ENCODE measurements at regions not wholly inside any gene's neighbourhood (a gene's known extent, or its start where the extent isn't known, plus 50 kb on each side); places are given as distances from the start of the nearest gene placed in this dataset.

DNA sequence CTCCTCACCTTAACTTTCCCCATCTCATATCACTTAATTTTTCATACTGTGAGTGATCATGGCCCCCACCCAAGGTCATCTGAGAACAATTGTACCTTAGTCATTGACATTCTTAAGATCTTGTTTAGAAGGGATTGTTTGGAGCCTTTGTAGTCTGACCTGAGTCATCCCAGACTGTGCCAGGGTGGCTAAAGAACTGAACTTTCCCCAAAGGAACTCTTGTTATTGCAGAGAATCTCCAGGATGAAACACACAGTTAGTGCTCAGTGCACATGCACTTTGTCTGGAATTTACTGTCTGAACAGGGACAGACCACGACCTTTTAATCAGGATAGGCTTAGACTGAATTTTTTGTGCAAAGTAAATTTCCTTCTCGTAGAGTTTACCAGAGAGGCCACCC lies 112.6 kb upstream of the CCN2 start:
- Histone ChIP-seq H3K4me3 (ENCODE audit: low read length) (no peak overlapping the region), H3K9me3 (ENCODE audit: low read length) (no peaks in the 10 kb centered on the region), H3K27ac (ENCODE audit: low read depth, low read length) (no peak overlapping the region), H3K36me3 (ENCODE audit: insufficient read depth, low read length) (no peaks in the 10 kb centered on the region), H3K27me3 (ENCODE audit: insufficient read depth, low read length, poor library complexity, severe bottlenecking) (no peaks in the 10 kb centered on the region), H3K4me1 (ENCODE audit: insufficient read depth, low read length) (no peaks in the 10 kb centered on the region)
- Mint-ChIP-seq H3K27me3 (peaks cover 2 to 6% of the 10 kb centered on the region in 2 donors), H3K4me3 (no peak overlapping the region), H3K4me1 (no peaks in the 10 kb centered on the region), H3K27ac (no peak overlapping the region), H3K36me3 (no peaks in the 10 kb centered on the region), H3K9me3 (no peaks in the 10 kb centered on the region)
- ChIA-PET CTCF (no interaction called here), POLR2A (no interaction called here)
- no peak for DNase-seq

DNA sequence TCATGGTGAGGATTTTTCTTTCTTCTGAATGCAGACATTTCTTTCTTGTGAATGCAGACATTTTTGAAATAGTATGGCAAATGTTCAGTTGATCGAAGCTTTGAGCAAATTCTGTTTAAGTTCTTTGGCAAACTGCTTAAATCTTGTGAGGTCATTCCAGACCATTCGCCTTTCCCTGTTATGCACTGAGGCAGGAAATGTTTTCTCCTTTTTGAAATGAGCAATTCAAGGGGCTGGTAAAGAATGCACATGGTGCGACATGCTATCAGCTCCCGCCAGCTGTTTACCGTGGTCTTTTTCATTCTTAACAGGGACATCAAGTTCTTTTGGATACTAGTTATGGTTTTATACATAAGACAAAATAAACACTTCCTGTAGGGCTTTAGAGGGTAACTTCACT lies 112.0 kb upstream of the CCN2 start:
- H3K27ac ChIP-seq (ENCODE audit: low read depth, low read length), result no peak overlapping the region
- H3K9me3 Mint-ChIP-seq, result no peaks in the 10 kb centered on the region
- no peaks in the 10 kb centered on the region for H3K27me3 ChIP-seq (ENCODE audit: insufficient read depth, low read length, poor library complexity, severe bottlenecking)
- no peak overlapping the region for H3K4me3 ChIP-seq (ENCODE audit: low read length)
- POLR2A ChIA-PET, result no interaction called here
- H3K4me3 Mint-ChIP-seq, result no peak overlapping the region
- no peaks in the 10 kb centered on the region for H3K36me3 Mint-ChIP-seq
- H3K36me3 ChIP-seq (ENCODE audit: insufficient read depth, low read length), result no peaks in the 10 kb centered on the region
- H3K27ac Mint-ChIP-seq, result no peak overlapping the region
- no peaks in the 10 kb centered on the region for H3K4me1 ChIP-seq (ENCODE audit: insufficient read depth, low read length)
- DNase-seq, result no peak
- H3K4me1 Mint-ChIP-seq, result no peaks in the 10 kb centered on the region
- CTCF ChIA-PET, result no interaction called here
- no peaks in the 10 kb centered on the region for H3K9me3 ChIP-seq (ENCODE audit: low read length)
- H3K27me3 Mint-ChIP-seq, result peaks cover 2 to 6% of the 10 kb centered on the region in 2 donors

DNA sequence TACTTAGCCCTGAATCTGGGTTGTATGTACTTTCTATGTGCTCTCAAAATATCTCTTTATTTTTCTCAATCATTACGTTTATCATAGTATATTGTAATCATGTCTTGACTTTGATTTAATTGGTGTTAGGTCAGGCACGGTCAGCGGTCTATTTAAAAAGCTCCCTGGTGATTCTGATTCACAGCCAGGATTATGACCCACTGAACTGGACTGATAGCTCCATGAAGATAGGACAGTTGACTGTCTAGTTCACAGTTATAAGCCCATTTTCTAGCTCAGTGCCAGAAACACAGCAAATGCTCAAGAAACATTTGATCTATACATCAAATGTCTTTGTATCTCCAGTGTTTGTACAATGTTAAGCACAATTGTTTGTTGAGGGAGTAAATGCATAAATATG lies 111.5 kb upstream of the CCN2 start:
- H3K27me3 Mint-ChIP-seq, result peaks cover 2 to 6% of the 10 kb centered on the region in 2 donors
- H3K9me3 Mint-ChIP-seq, result no peaks in the 10 kb centered on the region
- H3K9me3 ChIP-seq (ENCODE audit: low read length), result no peaks in the 10 kb centered on the region
- ChIA-PET POLR2A (no interaction called here), CTCF (no interaction called here)
- H3K27ac ChIP-seq (ENCODE audit: low read depth, low read length), result no peak overlapping the region
- no peak for DNase-seq
- no peaks in the 10 kb centered on the region for H3K36me3 Mint-ChIP-seq
- H3K4me3 ChIP-seq (ENCODE audit: low read length), result no peak overlapping the region
- H3K4me1 Mint-ChIP-seq, result no peaks in the 10 kb centered on the region
- H3K27me3 ChIP-seq (ENCODE audit: insufficient read depth, low read length, poor library complexity, severe bottlenecking), result no peaks in the 10 kb centered on the region
- H3K27ac Mint-ChIP-seq, result no peak overlapping the region
- H3K36me3 ChIP-seq (ENCODE audit: insufficient read depth, low read length), result no peaks in the 10 kb centered on the region
- no peak overlapping the region for H3K4me3 Mint-ChIP-seq
- H3K4me1 ChIP-seq (ENCODE audit: insufficient read depth, low read length), result no peaks in the 10 kb centered on the region

DNA sequence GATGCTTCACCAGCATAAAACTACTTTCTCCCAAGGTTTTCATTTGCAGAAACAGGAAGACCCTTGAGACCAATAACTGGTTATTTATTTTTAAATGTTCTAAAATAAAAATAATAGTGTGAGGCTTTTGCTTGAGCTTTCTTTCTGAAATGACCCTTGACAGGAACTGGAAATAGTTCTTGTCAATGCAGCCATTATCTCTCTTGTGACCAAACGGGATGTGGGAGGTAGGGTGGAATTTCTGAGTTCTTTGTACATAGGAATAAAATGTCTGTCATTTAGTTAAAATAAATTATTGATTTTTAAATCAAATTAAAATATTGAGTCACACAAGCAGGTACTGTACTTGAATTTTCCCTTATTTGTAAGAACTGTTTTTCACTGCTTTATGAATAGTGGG lies 110.2 kb upstream of the CCN2 start:
- CTCF ChIA-PET, result no interaction called here
- POLR2A ChIA-PET, result no interaction called here
- Mint-ChIP-seq H3K27ac (no peak overlapping the region), H3K9me3 (peaks cover 0 to 2% (median 0%) of the 10 kb centered on the region in 5 donors), H3K4me3 (no peak overlapping the region), H3K36me3 (no peaks in the 10 kb centered on the region), H3K4me1 (no peaks in the 10 kb centered on the region), H3K27me3 (peaks cover 2 to 6% of the 10 kb centered on the region in 2 donors)
- Histone ChIP-seq H3K9me3 (ENCODE audit: low read length) (no peaks in the 10 kb centered on the region), H3K4me3 (ENCODE audit: low read length) (no peak overlapping the region), H3K36me3 (ENCODE audit: insufficient read depth, low read length) (no peaks in the 10 kb centered on the region), H3K4me1 (ENCODE audit: insufficient read depth, low read length) (no peaks in the 10 kb centered on the region), H3K27me3 (ENCODE audit: insufficient read depth, low read length, poor library complexity, severe bottlenecking) (no peaks in the 10 kb centered on the region), H3K27ac (ENCODE audit: low read depth, low read length) (no peak overlapping the region)
- DNase-seq, result no peak

DNA sequence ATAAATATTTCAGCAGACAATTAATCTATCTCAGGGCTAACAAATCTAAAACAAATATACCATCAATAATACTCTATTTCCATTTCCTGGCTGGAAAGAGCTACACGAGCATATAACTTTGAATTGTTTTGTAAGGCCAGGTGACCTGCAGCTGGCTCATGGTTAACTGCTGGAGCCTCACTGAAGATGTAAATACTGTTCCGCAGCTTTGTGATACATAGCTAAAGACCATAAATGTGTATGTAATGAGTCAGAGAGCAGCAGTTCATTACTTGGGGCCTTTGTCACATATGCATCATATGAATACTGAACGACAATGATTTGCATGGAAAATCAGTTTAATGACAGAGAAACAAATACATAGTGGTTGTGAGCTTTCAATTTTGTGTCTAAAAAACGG lies 109.4 kb upstream of the CCN2 start:
- Histone ChIP-seq H3K27me3 (ENCODE audit: insufficient read depth, low read length, poor library complexity, severe bottlenecking) (no peaks in the 10 kb centered on the region), H3K9me3 (ENCODE audit: low read length) (no peaks in the 10 kb centered on the region), H3K4me3 (ENCODE audit: low read length) (no peak overlapping the region), H3K36me3 (ENCODE audit: insufficient read depth, low read length) (no peaks in the 10 kb centered on the region), H3K27ac (ENCODE audit: low read depth, low read length) (no peak overlapping the region), H3K4me1 (ENCODE audit: insufficient read depth, low read length) (no peaks in the 10 kb centered on the region)
- H3K4me1 Mint-ChIP-seq, result no peaks in the 10 kb centered on the region
- peaks cover 0 to 6% of the 10 kb centered on the region in 2 donors for H3K27me3 Mint-ChIP-seq
- peaks cover 0 to 2% (median 0%) of the 10 kb centered on the region in 5 donors for H3K9me3 Mint-ChIP-seq
- DNase-seq, result no peak
- H3K27ac Mint-ChIP-seq, result no peak overlapping the region
- ChIA-PET CTCF (no interaction called here), POLR2A (no interaction called here)
- H3K36me3 Mint-ChIP-seq, result no peaks in the 10 kb centered on the region
- no peak overlapping the region for H3K4me3 Mint-ChIP-seq

DNA sequence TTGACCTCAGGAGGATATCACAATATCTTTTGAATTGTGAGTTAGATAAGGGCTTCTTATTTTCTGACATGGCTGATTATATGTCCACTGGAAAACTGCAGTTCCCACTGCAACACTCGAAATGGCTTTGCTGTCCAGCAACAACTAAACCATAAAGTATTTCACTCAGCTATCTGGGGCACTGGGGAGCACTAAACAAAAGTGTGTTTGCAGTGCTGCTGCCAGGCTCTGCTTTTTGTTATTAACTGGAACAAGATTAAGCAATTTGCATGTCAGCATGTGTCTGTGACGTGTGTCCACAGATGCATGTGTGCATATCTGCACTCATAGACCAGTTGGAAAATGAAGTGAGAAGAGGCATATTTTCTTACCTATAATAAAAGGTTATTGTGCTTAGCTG lies 107.8 kb upstream of the CCN2 start:
- no peaks in the 10 kb centered on the region for H3K9me3 ChIP-seq (ENCODE audit: low read length)
- no peak overlapping the region for H3K27ac Mint-ChIP-seq
- DNase-seq, result no peak
- no peaks in the 10 kb centered on the region for H3K4me1 Mint-ChIP-seq
- peaks cover 0 to 4% (median 0%) of the 10 kb centered on the region in 5 donors for H3K9me3 Mint-ChIP-seq
- H3K4me1 ChIP-seq (ENCODE audit: insufficient read depth, low read length), result no peaks in the 10 kb centered on the region
- no peak overlapping the region for H3K4me3 Mint-ChIP-seq
- ChIA-PET CTCF (no interaction called here), POLR2A (no interaction called here)
- H3K27ac ChIP-seq (ENCODE audit: low read depth, low read length), result no peak overlapping the region
- H3K27me3 Mint-ChIP-seq, result peaks cover 0 to 6% of the 10 kb centered on the region in 2 donors
- no peak overlapping the region for H3K4me3 ChIP-seq (ENCODE audit: low read length)
- H3K36me3 Mint-ChIP-seq, result no peaks in the 10 kb centered on the region
- no peaks in the 10 kb centered on the region for H3K36me3 ChIP-seq (ENCODE audit: insufficient read depth, low read length)
- no peaks in the 10 kb centered on the region for H3K27me3 ChIP-seq (ENCODE audit: insufficient read depth, low read length, poor library complexity, severe bottlenecking)

DNA sequence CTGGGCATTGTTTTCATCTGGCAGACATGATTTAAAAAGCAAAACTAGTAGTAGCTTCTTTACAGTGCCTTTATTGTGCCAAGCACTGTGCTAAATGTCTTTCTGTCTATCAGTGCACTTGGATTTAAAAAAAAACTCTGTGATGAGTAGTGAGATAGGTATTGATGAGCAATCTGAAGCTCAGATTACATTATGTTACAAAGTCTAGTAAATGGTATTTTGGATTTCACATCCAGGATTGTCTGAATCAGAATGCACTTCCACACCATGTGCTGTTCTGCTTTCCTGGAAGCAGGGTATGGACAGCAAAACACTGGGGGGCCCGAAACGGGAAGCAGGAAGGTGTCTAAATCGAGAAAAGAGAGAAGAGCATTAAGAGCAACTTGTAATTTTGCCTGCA lies 103.4 kb upstream of the CCN2 start:
- ChIA-PET POLR2A (no interaction called here), CTCF (no interaction called here)
- Mint-ChIP-seq H3K27me3 (no peaks in the 10 kb centered on the region), H3K9me3 (peaks cover 0 to 4% (median 0%) of the 10 kb centered on the region in 5 donors), H3K27ac (no peak overlapping the region), H3K4me1 (no peaks in the 10 kb centered on the region), H3K36me3 (no peaks in the 10 kb centered on the region), H3K4me3 (no peak overlapping the region)
- DNase-seq, result no peak
- no peaks in the 10 kb centered on the region for H3K36me3 ChIP-seq (ENCODE audit: insufficient read depth, low read length)
- no peaks in the 10 kb centered on the region for H3K4me1 ChIP-seq (ENCODE audit: insufficient read depth, low read length)
- no peak overlapping the region for H3K4me3 ChIP-seq (ENCODE audit: low read length)
- H3K9me3 ChIP-seq (ENCODE audit: low read length), result no peaks in the 10 kb centered on the region
- no peak overlapping the region for H3K27ac ChIP-seq (ENCODE audit: low read depth, low read length)
- no peaks in the 10 kb centered on the region for H3K27me3 ChIP-seq (ENCODE audit: insufficient read depth, low read length, poor library complexity, severe bottlenecking)

DNA sequence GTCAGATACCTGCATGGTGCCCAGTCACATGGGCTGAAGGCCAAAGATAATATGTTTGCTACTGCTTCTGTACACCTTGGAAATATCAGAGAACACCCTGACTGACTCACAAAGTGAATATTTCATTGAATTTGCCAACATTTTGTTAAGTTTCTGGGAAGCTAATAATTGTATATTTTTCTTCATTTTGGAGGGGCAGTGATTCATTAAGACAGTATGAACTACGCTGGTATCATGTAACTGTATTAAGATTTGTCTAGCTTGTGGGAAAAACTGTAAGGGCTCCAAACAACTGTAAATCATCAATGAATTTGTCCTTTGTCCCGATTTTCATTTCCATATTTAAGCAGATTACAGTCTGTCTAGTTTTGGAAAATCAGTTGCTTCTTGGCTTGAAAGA lies 102.3 kb upstream of the CCN2 start:
- H3K4me1 ChIP-seq (ENCODE audit: insufficient read depth, low read length), result no peaks in the 10 kb centered on the region
- H3K36me3 ChIP-seq (ENCODE audit: insufficient read depth, low read length), result no peaks in the 10 kb centered on the region
- Mint-ChIP-seq H3K4me1 (no peaks in the 10 kb centered on the region), H3K27ac (no peak overlapping the region), H3K36me3 (no peaks in the 10 kb centered on the region), H3K27me3 (no peaks in the 10 kb centered on the region), H3K9me3 (peaks cover 0 to 7% (median 3%) of the 10 kb centered on the region in 5 donors), H3K4me3 (no peak overlapping the region)
- POLR2A ChIA-PET, result no interaction called here
- H3K27ac ChIP-seq (ENCODE audit: low read depth, low read length), result no peak overlapping the region
- no peak overlapping the region for H3K4me3 ChIP-seq (ENCODE audit: low read length)
- no peaks in the 10 kb centered on the region for H3K27me3 ChIP-seq (ENCODE audit: insufficient read depth, low read length, poor library complexity, severe bottlenecking)
- CTCF ChIA-PET, result no interaction called here
- DNase-seq, result no peak
- H3K9me3 ChIP-seq (ENCODE audit: low read length), result no peaks in the 10 kb centered on the region

DNA sequence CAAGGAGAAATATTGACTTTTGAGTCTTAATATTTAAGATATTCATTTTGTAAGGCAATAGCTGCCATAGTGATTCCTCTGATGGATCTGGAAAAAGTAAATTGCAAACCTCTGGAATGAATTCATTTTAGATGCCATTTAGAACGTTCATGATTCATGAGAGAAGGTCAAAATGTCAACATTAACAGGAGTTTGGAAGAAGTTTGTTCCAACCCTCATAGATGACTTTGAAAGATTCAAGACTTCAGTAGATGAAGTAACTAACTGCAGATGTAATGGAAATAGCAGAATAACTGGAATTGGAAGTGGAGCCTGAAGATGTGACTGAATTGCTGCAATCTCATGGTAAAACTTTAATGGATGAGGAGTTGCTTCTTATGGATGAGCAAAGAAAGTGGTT lies 100.9 kb upstream of the CCN2 start:
- Mint-ChIP-seq H3K4me3 (no peak overlapping the region), H3K27ac (no peak overlapping the region)
- no peak for DNase-seq

More for the DNA sequence above, 100.9 kb upstream of the CCN2 start:
- Mint-ChIP-seq H3K9me3 (peaks cover 0 to 7% (median 3%) of the 10 kb centered on the region in 5 donors), H3K4me1 (no peaks in the 10 kb centered on the region), H3K27me3 (peaks cover 0 to 3% of the 10 kb centered on the region in 2 donors), H3K36me3 (no peaks in the 10 kb centered on the region)
- POLR2A ChIA-PET, result no interaction called here
- Histone ChIP-seq H3K4me1 (ENCODE audit: insufficient read depth, low read length) (no peaks in the 10 kb centered on the region), H3K27me3 (ENCODE audit: insufficient read depth, low read length, poor library complexity, severe bottlenecking) (no peaks in the 10 kb centered on the region), H3K36me3 (ENCODE audit: insufficient read depth, low read length) (no peaks in the 10 kb centered on the region), H3K27ac (ENCODE audit: low read depth, low read length) (no peak overlapping the region), H3K4me3 (ENCODE audit: low read length) (no peak overlapping the region), H3K9me3 (ENCODE audit: low read length) (no peaks in the 10 kb centered on the region)
- CTCF ChIA-PET, result no interaction called here

Data from CD8-positive, alpha-beta memory T cell (primary cell).